ENCODE measurements at regions not wholly inside any gene's neighbourhood (a gene's known extent, or its start where the extent isn't known, plus 50 kb on each side); places are given as distances from the start of the nearest gene placed in this dataset.

- Mint-ChIP-seq H3K27ac (no peak overlapping the region), H3K9me3 (peaks cover 0 to 1% (median 0%) of the 10 kb centered on the region in 7 donors), H3K27me3 (ENCODE audit: low read depth in 3 of 3) (peaks cover 0 to 3% (median 0%) of the 10 kb centered on the region in 3 donors), H3K4me3 (no peak overlapping the region), H3K4me1 (no peaks in the 10 kb centered on the region), H3K36me3 (no peaks in the 10 kb centered on the region)
- Histone ChIP-seq H3K36me3 (replicated peaks in 1 of 2; ENCODE audit: control insufficient read depth in 1 of 2, insufficient read depth in 2 of 2, low read length in 2 of 2) (no peaks in the 10 kb centered on the region), H3K4me1 (ENCODE audit: control insufficient read depth in 1 of 2, insufficient read depth in 2 of 2, low read length in 2 of 2) (no peaks in the 10 kb centered on the region), H2AFZ (ENCODE audit: insufficient read depth, low read depth, low read length, poor library complexity, severe bottlenecking) (no peak overlapping the region), H3K27ac (ENCODE audit: low read depth in 1 of 2, low read length in 2 of 2) (no peak overlapping the region), H3K9me3 (replicated peaks in 1 of 2; ENCODE audit: control insufficient read depth in 1 of 2, insufficient read depth in 1 of 2, low read length in 2 of 2) (no peaks in the 10 kb centered on the region), H3K9ac (ENCODE audit: insufficient read depth, low read length, poor library complexity, severe bottlenecking) (no peak overlapping the region), H3K4me2 (replicated peaks; ENCODE audit: extremely low read depth, low read length, poor library complexity, severe bottlenecking) (no peak overlapping the region), H3K27me3 (ENCODE audit: control insufficient read depth in 2 of 2, insufficient read depth in 2 of 2, low read length in 2 of 2) (no peaks in the 10 kb centered on the region), H4K20me1 (ENCODE audit: insufficient read depth, low read length) (no peaks in the 10 kb centered on the region), H3K4me3 (replicated peaks in 1 of 3; ENCODE audit: low read depth in 2 of 3, low read length in 3 of 3) (no peak overlapping the region), H3K79me2 (ENCODE audit: insufficient read depth, low read length) (no peaks in the 10 kb centered on the region)
- 80% methylated on average over 1 of the region's 5 CpGs for WGBS (ENCODE audit: insufficient coverage)
- intact Hi-C loops (cut with micrococcal nuclease), result no loop called here
- DNase-seq, result no peak
- no peak for TF ChIP-seq CTCF (IDR thresholded peaks at IDR 0.05)
Observed at GRCh38 chr1:178642282-178642681, 82.8 kb upstream of the RALGPS2 start.

- H3K4me1 Mint-ChIP-seq, result no peaks in the 10 kb centered on the region
- no peak overlapping the region for H3K4me3 Mint-ChIP-seq
- Histone ChIP-seq H3K9ac (ENCODE audit: insufficient read depth, low read length, poor library complexity, severe bottlenecking) (no peak overlapping the region), H2AFZ (ENCODE audit: insufficient read depth, low read depth, low read length, poor library complexity, severe bottlenecking) (no peak overlapping the region), H3K36me3 (replicated peaks in 1 of 2; ENCODE audit: control insufficient read depth in 1 of 2, insufficient read depth in 2 of 2, low read length in 2 of 2) (no peaks in the 10 kb centered on the region), H3K4me2 (replicated peaks; ENCODE audit: extremely low read depth, low read length, poor library complexity, severe bottlenecking) (no peak overlapping the region), H3K27me3 (ENCODE audit: control insufficient read depth in 2 of 2, insufficient read depth in 2 of 2, low read length in 2 of 2) (no peaks in the 10 kb centered on the region), H4K20me1 (ENCODE audit: insufficient read depth, low read length) (no peaks in the 10 kb centered on the region), H3K27ac (ENCODE audit: low read depth in 1 of 2, low read length in 2 of 2) (no peak overlapping the region), H3K79me2 (ENCODE audit: insufficient read depth, low read length) (no peaks in the 10 kb centered on the region), H3K4me3 (replicated peaks in 1 of 3; ENCODE audit: low read depth in 2 of 3, low read length in 3 of 3) (no peak overlapping the region), H3K4me1 (ENCODE audit: control insufficient read depth in 1 of 2, insufficient read depth in 2 of 2, low read length in 2 of 2) (no peaks in the 10 kb centered on the region), H3K9me3 (replicated peaks in 1 of 2; ENCODE audit: control insufficient read depth in 1 of 2, insufficient read depth in 1 of 2, low read length in 2 of 2) (no peaks in the 10 kb centered on the region)
- DNase-seq, result no peak
- 100% methylated on average over 2 of the region's 4 CpGs for WGBS (ENCODE audit: insufficient coverage)
- TF ChIP-seq CTCF (IDR thresholded peaks at IDR 0.05), result no peak
- H3K36me3 Mint-ChIP-seq, result no peaks in the 10 kb centered on the region
- H3K9me3 Mint-ChIP-seq, result no peaks in the 10 kb centered on the region
- intact Hi-C loops (cut with micrococcal nuclease), result no loop called here
- peaks cover 0 to 3% (median 0%) of the 10 kb centered on the region in 3 donors for H3K27me3 Mint-ChIP-seq (ENCODE audit: low read depth in 3 of 3)
- no peak overlapping the region for H3K27ac Mint-ChIP-seq
Observed at GRCh38 chr1:178643349-178643748, 81.7 kb upstream of the RALGPS2 start.
